Loucy (cell line): ENCODE measurements at regions not wholly inside any gene's neighbourhood (a gene's known extent, or its start where the extent isn't known, plus 50 kb on each side); places are given as distances from the start of the nearest gene placed in this dataset.

Source experiments
- H2AFZ ChIP-seq: fragments of 200-600 bp; sonication (generic); 2 replicates; pipeline ENCODE4 v1.6.0; 2016; ENCODE audit warnings: antibody characterized with exemption, mild to moderate bottlenecking, low read length, moderate library complexity
- H3F3A ChIP-seq: fragments of 200-600 bp; 2 replicates; pipeline ENCODE4 v1.6.0; 2016; ENCODE audit warnings: antibody characterized with exemption, low read depth, mild to moderate bottlenecking
- H3K27me3 ChIP-seq: fragments of 200-600 bp; sonication (generic); 2 replicates; pipeline ENCODE4 v1.6.1; 2014; ENCODE audit warnings: low read length, mild to moderate bottlenecking; ENCODE audit not compliant: insufficient read depth, poor library complexity, severe bottlenecking
- H3K36me3 ChIP-seq: fragments of 200-600 bp; sonication (generic); 2 replicates; pipeline ENCODE4 v1.6.1; 2016; ENCODE audit warnings: low read length; ENCODE audit not compliant: insufficient read depth
- H3K4me1 ChIP-seq: fragments of 200-600 bp; sonication (generic); 2 replicates; pipeline ENCODE4 v1.5.1; 2014; ENCODE audit warnings: low read length, mild to moderate bottlenecking; ENCODE audit not compliant: insufficient read depth, poor library complexity, severe bottlenecking
- H3K4me2 ChIP-seq: fragments of 200-600 bp; sonication (generic); 2 replicates; pipeline ENCODE4 v1.6.0; 2014; ENCODE audit warnings: antibody characterized with exemption, low read length, low read depth, mild to moderate bottlenecking; ENCODE audit not compliant: poor library complexity, severe bottlenecking
- H3K4me3 ChIP-seq: fragments of 200-600 bp; sonication (generic); 2 replicates; pipeline ENCODE4 v1.5.1; 2014; ENCODE audit warnings: low read length, mild to moderate bottlenecking, mixed read lengths; ENCODE audit not compliant: poor library complexity, severe bottlenecking
- H3K79me2 ChIP-seq: fragments of 200-600 bp; sonication (generic); 2 replicates; pipeline ENCODE4 v1.6.1; 2014; ENCODE audit warnings: low read length; ENCODE audit not compliant: insufficient read depth
- H3K9ac ChIP-seq: fragments of 200-600 bp; sonication (generic); 2 replicates; pipeline ENCODE4 v1.6.0; 2014; ENCODE audit warnings: mild to moderate bottlenecking, low read depth, low read length, moderate library complexity; ENCODE audit not compliant: poor library complexity, severe bottlenecking
- H3K9me2 ChIP-seq: fragments of 200-600 bp; sonication (generic); replicated peaks from 2 replicates; pipeline ENCODE4 v1.6.1; 2016; ENCODE audit warnings: low read depth, low read length, mixed read lengths
- H3K9me3 ChIP-seq: fragments of 200-600 bp; sonication (generic); 2 replicates; pipeline ENCODE4 v1.6.1; 2014; ENCODE audit warnings: mild to moderate bottlenecking, antibody characterized with exemption, low read length, low read depth; ENCODE audit not compliant: insufficient read depth
- H4K20me1 ChIP-seq: fragments of 200-600 bp; sonication (generic); 2 replicates; pipeline ENCODE4 v1.6.0; 2014; ENCODE audit warnings: antibody characterized with exemption, low read length, mild to moderate bottlenecking; ENCODE audit not compliant: insufficient read depth, poor library complexity, severe bottlenecking
- CTCF ChIP-seq: fragments of 200-600 bp; sonication (generic); conservative IDR thresholded peaks from 2 replicates; pipeline ENCODE4 v1.5.1; 2014; ENCODE audit warnings: mild to moderate bottlenecking, antibody characterized with exemption, low read length
- EZH2phosphoT487 ChIP-seq: fragments of 200-600 bp; IDR thresholded peaks from 2 replicates; pipeline ENCODE4 v1.6.1; 2018; ENCODE audit warnings: antibody characterized with exemption, mild to moderate bottlenecking, moderate library complexity, borderline replicate concordance

DNA sequence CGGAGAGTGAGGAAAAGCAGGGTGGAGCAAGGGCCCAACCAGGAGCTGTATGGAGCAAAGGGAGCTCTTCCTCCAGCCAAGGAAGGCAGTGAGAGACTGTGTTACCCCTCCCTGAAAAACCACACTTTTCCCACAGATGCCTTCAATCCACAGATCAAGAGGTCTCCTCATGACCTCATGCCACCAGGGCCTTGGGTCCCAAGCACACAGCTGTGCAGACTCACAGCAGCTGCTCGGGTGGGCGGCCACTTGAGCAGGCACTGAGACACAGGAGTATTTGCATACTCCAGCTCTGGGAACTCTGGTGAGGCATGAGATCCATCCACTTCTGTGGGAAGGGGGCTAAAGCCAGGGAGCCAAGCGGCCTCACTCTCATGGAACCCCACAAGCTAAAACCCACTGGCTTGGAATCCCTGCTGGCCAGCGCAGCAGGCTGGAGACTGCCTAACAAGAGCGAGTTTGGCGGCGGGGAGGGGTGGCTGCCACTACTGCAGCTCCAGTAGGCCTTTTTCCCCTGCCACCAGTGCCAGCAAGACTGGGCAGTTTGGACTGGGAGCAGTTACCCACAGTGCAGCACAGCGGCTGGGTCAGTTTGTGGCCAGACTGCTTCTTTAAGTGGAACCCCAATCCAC, 880.6 kb upstream of the ARPP21 start:
- H3K36me3 ChIP-seq: no peaks in the 10 kb centered on the region
- H3K9me3 ChIP-seq: no peaks in the 10 kb centered on the region; the same call in 1 of the 2 replicates
- H2AFZ ChIP-seq: no peak overlapping the region
- no peaks in the 10 kb centered on the region for H3K4me1 ChIP-seq
- no peaks in the 10 kb centered on the region for H3K9me2 ChIP-seq
- H3K27me3 ChIP-seq: no peaks in the 10 kb centered on the region
- no peak overlapping the region for H3K4me2 ChIP-seq
- H4K20me1 ChIP-seq: no peaks in the 10 kb centered on the region
- no peaks in the 10 kb centered on the region for H3F3A ChIP-seq
- H3K79me2 ChIP-seq: no peaks in the 10 kb centered on the region
- H3K4me3 ChIP-seq: no peak overlapping the region
- no peak overlapping the region for H3K9ac ChIP-seq
- TF ChIP-seq CTCF: no peak
- no peak for TF ChIP-seq EZH2phosphoT487

GRCh38 chr3:34777386-34777785, 861.9 kb upstream of the ARPP21 start:
- H3F3A ChIP-seq: no peaks in the 10 kb centered on the region
- H4K20me1 ChIP-seq: no peaks in the 10 kb centered on the region
- TF ChIP-seq CTCF: no peak
- TF ChIP-seq EZH2phosphoT487: no peak
- H3K36me3 ChIP-seq: no peaks in the 10 kb centered on the region
- no peak overlapping the region for H2AFZ ChIP-seq
- H3K4me3 ChIP-seq: no peak overlapping the region
- no peak overlapping the region for H3K9ac ChIP-seq
- no peak overlapping the region for H3K4me2 ChIP-seq
- H3K9me2 ChIP-seq: no peaks in the 10 kb centered on the region
- H3K4me1 ChIP-seq: no peaks in the 10 kb centered on the region
- no peaks in the 10 kb centered on the region for H3K27me3 ChIP-seq
- no peaks in the 10 kb centered on the region for H3K79me2 ChIP-seq
- no peaks in the 10 kb centered on the region; the same call in 1 of the 2 replicates for H3K9me3 ChIP-seq

- TF ChIP-seq EZH2phosphoT487: no peak
- no peak for TF ChIP-seq CTCF
- Histone ChIP-seq H3K27me3 (no peaks in the 10 kb centered on the region), H3K9ac (no peak overlapping the region), H3K36me3 (no peaks in the 10 kb centered on the region), H2AFZ (no peak overlapping the region), H3K4me1 (peaks cover 7% of the 10 kb centered on the region), H3K79me2 (no peaks in the 10 kb centered on the region), H4K20me1 (no peaks in the 10 kb centered on the region), H3K9me2 (no peaks in the 10 kb centered on the region), H3K4me3 (no peak overlapping the region), H3K4me2 (no peak overlapping the region), H3K9me3 (no peaks in the 10 kb centered on the region), H3F3A (no peaks in the 10 kb centered on the region)
Observed at GRCh38 chr3:34779092-34779491, 860.2 kb upstream of the ARPP21 start.
